ENCODE measurements at regions not wholly inside any gene's neighbourhood (a gene's known extent, or its start where the extent isn't known, plus 50 kb on each side); places are given as distances from the start of the nearest gene placed in this dataset.

DNA sequence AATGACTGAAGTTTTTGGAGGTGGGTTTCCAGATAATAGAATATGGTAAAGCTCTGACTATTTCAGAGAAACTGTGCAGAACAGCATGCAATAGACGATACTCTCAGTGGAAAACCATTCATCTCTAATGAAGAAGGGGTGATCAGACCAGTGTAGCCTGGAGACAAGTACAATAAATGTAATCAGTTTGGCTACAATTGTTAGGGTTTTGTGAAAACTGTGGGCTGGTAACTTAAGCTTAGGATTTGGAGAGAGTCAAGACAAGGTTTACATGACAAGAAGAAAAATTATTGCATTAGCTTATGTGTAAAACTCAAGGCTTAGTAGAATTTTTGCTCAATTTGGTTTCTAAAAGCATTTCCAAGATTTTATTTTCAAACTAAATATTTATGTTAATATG lies 241.5 kb upstream of the ANKRD50 start:
- no peak overlapping the region for H3K4me3 ChIP-seq (ENCODE audit: low read depth, low read length)
- DNase-seq (ENCODE audit: low read depth), result no peak
- no peak for TF ChIP-seq CTCF (IDR thresholded peaks at IDR 0.05; ENCODE audit: insufficient read depth, low read depth, low read length)

DNA sequence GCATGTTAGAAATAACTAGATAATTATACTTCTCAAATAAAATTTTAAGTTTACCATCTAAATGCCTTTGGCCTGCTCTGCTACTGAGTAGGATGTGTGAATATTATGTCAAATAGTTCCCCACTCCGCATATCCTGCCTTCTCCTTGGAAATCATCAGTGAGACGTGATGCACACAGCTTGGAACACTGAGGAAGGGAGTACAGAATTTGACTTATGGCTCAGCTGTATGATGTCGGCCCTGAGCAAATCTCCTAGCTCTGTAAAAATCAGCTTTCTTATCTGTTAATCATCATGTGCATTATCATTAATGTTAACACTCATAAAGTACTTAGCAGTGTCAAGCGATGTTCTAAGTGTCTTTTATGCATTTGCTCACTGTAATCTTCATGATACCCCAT lies 241.0 kb upstream of the ANKRD50 start:
- DNase-seq (ENCODE audit: low read depth), result no peak
- TF ChIP-seq CTCF (IDR thresholded peaks at IDR 0.05; ENCODE audit: insufficient read depth, low read depth, low read length), result no peak
- no peak overlapping the region for H3K4me3 ChIP-seq (ENCODE audit: low read depth, low read length)

- no peak for TF ChIP-seq CTCF (IDR thresholded peaks at IDR 0.05; ENCODE audit: insufficient read depth, low read depth, low read length)
- no peak overlapping the region for H3K4me3 ChIP-seq (ENCODE audit: low read depth, low read length)
- peak; percentile 84 for DNase-seq (ENCODE audit: low read depth)
These were observed 240.5 kb upstream of the ANKRD50 start for GRCh38 chr4:124953061-124953460.

- TF ChIP-seq CTCF (IDR thresholded peaks at IDR 0.05; ENCODE audit: insufficient read depth, low read depth, low read length), result no peak
- H3K4me3 ChIP-seq (ENCODE audit: low read depth, low read length), result no peak overlapping the region
- DNase-seq (ENCODE audit: low read depth), result no peak
These were observed 240.1 kb upstream of the ANKRD50 start for GRCh38 chr4:124952601-124953000.

DNA sequence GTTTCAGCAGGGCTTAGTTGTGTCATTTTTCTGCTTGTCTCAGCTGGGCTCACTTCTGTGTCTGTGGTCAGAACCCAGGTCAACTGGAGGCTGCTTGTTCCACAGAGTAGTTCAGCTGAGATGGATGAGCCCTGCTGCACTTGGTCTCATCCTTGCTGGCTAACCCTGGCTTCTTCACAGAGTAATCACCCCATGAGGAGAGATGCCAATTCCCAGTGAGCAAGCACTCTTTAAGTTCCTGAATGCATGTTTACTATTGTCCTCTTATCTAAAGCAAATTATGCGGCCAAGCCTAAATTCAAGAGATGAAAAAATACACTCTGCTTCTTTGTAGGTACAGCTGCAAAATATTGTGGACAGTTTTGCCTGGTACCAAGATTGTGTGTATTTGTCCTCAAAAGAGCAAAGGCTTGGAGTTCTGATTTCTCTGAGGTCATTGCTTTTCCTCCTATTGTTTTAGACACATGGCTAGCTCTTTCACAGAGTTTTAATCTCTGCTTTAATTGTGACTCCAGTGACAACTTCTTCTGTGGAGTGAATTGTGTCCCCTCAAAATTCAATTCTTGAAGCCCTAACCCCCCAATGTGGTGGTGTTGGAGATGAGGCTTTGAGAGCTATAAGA lies 236.6 kb upstream of the ANKRD50 start:
- TF ChIP-seq CTCF (IDR thresholded peaks at IDR 0.05; ENCODE audit: insufficient read depth, low read depth, low read length), result no peak
- no peak overlapping the region for H3K4me3 ChIP-seq (ENCODE audit: low read depth, low read length)
- no peak for DNase-seq (ENCODE audit: low read depth)

GRCh38 chr4:124947622-124948265 lies 235.2 kb upstream of the ANKRD50 start:
- H3K4me3 ChIP-seq (ENCODE audit: low read depth, low read length), result no peak overlapping the region
- no peak for TF ChIP-seq CTCF (IDR thresholded peaks at IDR 0.05; ENCODE audit: insufficient read depth, low read depth, low read length)
- DNase-seq (ENCODE audit: low read depth), result no peak

DNA sequence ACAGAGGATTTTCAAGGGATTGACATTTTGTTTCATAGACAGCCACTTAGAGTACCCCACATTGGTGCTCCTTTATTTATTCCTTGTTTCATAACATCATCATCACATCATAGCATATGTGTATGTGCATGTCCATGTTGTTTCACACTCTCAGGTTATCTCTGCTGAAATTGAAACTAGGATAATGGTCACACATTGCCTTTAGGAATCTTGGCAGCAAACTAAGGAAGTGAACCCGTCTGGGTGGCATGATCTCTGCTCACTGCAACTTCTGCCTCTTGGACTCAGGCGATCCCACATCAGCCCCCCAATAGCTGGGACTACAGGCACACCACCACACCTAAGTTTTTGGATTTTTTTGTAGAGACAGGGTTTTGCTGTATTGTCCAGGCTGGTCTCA lies 234.2 kb upstream of the ANKRD50 start:
- no peak overlapping the region for H3K4me3 ChIP-seq (ENCODE audit: low read depth, low read length)
- TF ChIP-seq CTCF (IDR thresholded peaks at IDR 0.05; ENCODE audit: insufficient read depth, low read depth, low read length), result no peak
- DNase-seq (ENCODE audit: low read depth), result no peak

All from fibroblast of villous mesenchyme (primary cell).